Neural progenitor cell (in vitro differentiated cells): ENCODE measurements at regions not wholly inside any gene's neighbourhood (a gene's known extent, or its start where the extent isn't known, plus 50 kb on each side); places are given as distances from the start of the nearest gene placed in this dataset.

Experiments used
- DNase-seq: peaks from one replicate; pipeline ENCODE4 v3.0.0-alpha.2; 2016; ENCODE audit warnings: low spot score
- H2AFZ ChIP-seq: fragments of 200-600 bp; sonication (generic); replicated peaks from 2 replicates; pipeline ENCODE4 v1.6.1; 2016; ENCODE audit warnings: antibody characterized with exemption
- H3F3A ChIP-seq: fragments of 200-600 bp; sonication (generic); 2 replicates; pipeline ENCODE4 v1.6.1; 2016; ENCODE audit warnings: antibody characterized with exemption, low read depth
- H3K27ac ChIP-seq: fragments of 200-600 bp; sonication (generic); 2 replicates; pipeline ENCODE4 v1.5.1; 2016; ENCODE audit warnings: mild to moderate bottlenecking
- H3K27me3 ChIP-seq: fragments of 200-600 bp; sonication (generic); 2 replicates; pipeline ENCODE4 v1.6.1; 2016; ENCODE audit warnings: mild to moderate bottlenecking, moderate library complexity
- H3K36me3 ChIP-seq: fragments of 200-600 bp; sonication (generic); 2 replicates; pipeline ENCODE4 v1.5.1; 2016
- H3K4me1 ChIP-seq: fragments of 200-600 bp; sonication (generic); 2 replicates; pipeline ENCODE4 v1.6.1; 2016; ENCODE audit warnings: mixed run types
- H3K4me2 ChIP-seq: fragments of 200-600 bp; sonication (generic); 2 replicates; pipeline ENCODE4 v1.6.1; 2016
- H3K4me3 ChIP-seq: fragments of 200-600 bp; sonication (generic); 2 replicates; pipeline ENCODE4 v1.5.1; 2016
- H3K79me2 ChIP-seq: fragments of 200-600 bp; sonication (generic); 2 replicates; pipeline ENCODE4 v1.6.1; 2016; ENCODE audit warnings: low read depth
- H3K9ac ChIP-seq: fragments of 200-600 bp; sonication (generic); 2 replicates; pipeline ENCODE4 v1.6.1; 2016
- H3K9me3 ChIP-seq: fragments of 200-600 bp; sonication (generic); 2 replicates; pipeline ENCODE4 v1.5.1; 2016; ENCODE audit warnings: low read depth
- H4K20me1 ChIP-seq: fragments of 200-600 bp; sonication (generic); 2 replicates; pipeline ENCODE4 v1.6.1; 2016; ENCODE audit warnings: low read depth
- H3K27ac Mint-ChIP-seq: 3 replicates; pipeline ENCODE4 v1.8.0; 2021; ENCODE audit warnings: mixed read lengths
- H3K27me3 Mint-ChIP-seq: 2 replicates; pipeline ENCODE4 v1.8.0; 2022; ENCODE audit warnings: low read depth, mild to moderate bottlenecking, inconsistent platforms, moderate library complexity, mixed read lengths; ENCODE audit not compliant: insufficient read depth
- H3K36me3 Mint-ChIP-seq: 3 replicates; pipeline ENCODE4 v1.8.0; 2021; ENCODE audit warnings: mixed read lengths
- H3K4me1 Mint-ChIP-seq: 3 replicates; pipeline ENCODE4 v1.8.0; 2021; ENCODE audit warnings: mixed read lengths
- H3K4me3 Mint-ChIP-seq: 3 replicates; pipeline ENCODE4 v1.8.0; 2021; ENCODE audit warnings: mild to moderate bottlenecking, moderate library complexity, mixed read lengths
- H3K9me3 Mint-ChIP-seq: 3 replicates; pipeline ENCODE4 v1.8.0; 2020; ENCODE audit warnings: mixed read lengths
- EZH2 ChIP-seq: fragments of 200-600 bp; sonication (generic); IDR thresholded peaks from 2 replicates; pipeline ENCODE4 v1.6.1; 2017; ENCODE audit warnings: antibody characterized with exemption, mild to moderate bottlenecking, moderate library complexity
- EZH2phosphoT487 ChIP-seq: fragments of 200-600 bp; sonication (generic); IDR thresholded peaks from 2 replicates; pipeline ENCODE4 v1.6.1; 2017; ENCODE audit warnings: antibody characterized with exemption
- TF ChIP-seq, protein P1 (sequence below): fragments of 200-600 bp; sonication (generic); IDR thresholded peaks from 2 replicates; pipeline ENCODE4 v1.5.1; 2017; ENCODE audit warnings: antibody characterized with exemption, mild to moderate bottlenecking

DNA sequence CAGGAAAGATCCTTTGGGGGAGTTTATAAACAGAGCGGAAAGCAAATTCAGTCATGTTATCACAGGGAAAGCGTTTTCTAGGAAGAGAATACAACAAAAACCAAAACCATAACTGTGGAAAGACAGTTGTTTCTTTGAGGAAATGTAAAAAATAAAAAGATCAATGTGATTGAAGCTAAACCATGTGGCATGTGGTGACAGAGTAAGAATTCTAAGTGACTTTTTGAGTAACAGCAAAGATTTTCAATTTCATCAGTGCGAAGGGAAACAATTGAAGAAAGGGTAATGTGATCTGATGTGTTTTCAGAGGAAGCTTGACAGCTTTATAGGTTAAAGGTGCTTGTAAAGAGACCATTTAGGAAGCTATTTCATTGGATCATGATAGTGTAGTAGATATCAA is 575.9 kb upstream of the CHORDC1 start:
- no peaks in the 10 kb centered on the region for H3K36me3 ChIP-seq
- H3K79me2 ChIP-seq: no peaks in the 10 kb centered on the region
- no peaks in the 10 kb centered on the region for H3K27me3 ChIP-seq
- no peak overlapping the region for H3K4me2 ChIP-seq
- peaks cover 7% of the 10 kb centered on the region for H3K4me1 Mint-ChIP-seq
- peaks cover 34% of the 10 kb centered on the region for H3K4me1 ChIP-seq
- no peak overlapping the region for H3K27ac ChIP-seq
- no peak overlapping the region for H3K27ac Mint-ChIP-seq
- H3F3A ChIP-seq: peaks cover 12% of the 10 kb centered on the region
- H3K9me3 Mint-ChIP-seq: no peaks in the 10 kb centered on the region
- no peak overlapping the region for H3K9ac ChIP-seq
- no peaks in the 10 kb centered on the region for H4K20me1 ChIP-seq
- H3K36me3 Mint-ChIP-seq: no peaks in the 10 kb centered on the region
- H3K4me3 ChIP-seq: no peak overlapping the region
- H3K9me3 ChIP-seq: no peaks in the 10 kb centered on the region
- H3K4me3 Mint-ChIP-seq: no peak overlapping the region
- no peak for TF ChIP-seq EZH2phosphoT487
- TF ChIP-seq, protein P1, sequence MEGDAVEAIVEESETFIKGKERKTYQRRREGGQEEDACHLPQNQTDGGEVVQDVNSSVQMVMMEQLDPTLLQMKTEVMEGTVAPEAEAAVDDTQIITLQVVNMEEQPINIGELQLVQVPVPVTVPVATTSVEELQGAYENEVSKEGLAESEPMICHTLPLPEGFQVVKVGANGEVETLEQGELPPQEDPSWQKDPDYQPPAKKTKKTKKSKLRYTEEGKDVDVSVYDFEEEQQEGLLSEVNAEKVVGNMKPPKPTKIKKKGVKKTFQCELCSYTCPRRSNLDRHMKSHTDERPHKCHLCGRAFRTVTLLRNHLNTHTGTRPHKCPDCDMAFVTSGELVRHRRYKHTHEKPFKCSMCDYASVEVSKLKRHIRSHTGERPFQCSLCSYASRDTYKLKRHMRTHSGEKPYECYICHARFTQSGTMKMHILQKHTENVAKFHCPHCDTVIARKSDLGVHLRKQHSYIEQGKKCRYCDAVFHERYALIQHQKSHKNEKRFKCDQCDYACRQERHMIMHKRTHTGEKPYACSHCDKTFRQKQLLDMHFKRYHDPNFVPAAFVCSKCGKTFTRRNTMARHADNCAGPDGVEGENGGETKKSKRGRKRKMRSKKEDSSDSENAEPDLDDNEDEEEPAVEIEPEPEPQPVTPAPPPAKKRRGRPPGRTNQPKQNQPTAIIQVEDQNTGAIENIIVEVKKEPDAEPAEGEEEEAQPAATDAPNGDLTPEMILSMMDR: no peak
- TF ChIP-seq EZH2: no peak
- H2AFZ ChIP-seq: peak overlapping the region; percentile 1
- no peaks in the 10 kb centered on the region for H3K27me3 Mint-ChIP-seq
- no peak for DNase-seq

DNA sequence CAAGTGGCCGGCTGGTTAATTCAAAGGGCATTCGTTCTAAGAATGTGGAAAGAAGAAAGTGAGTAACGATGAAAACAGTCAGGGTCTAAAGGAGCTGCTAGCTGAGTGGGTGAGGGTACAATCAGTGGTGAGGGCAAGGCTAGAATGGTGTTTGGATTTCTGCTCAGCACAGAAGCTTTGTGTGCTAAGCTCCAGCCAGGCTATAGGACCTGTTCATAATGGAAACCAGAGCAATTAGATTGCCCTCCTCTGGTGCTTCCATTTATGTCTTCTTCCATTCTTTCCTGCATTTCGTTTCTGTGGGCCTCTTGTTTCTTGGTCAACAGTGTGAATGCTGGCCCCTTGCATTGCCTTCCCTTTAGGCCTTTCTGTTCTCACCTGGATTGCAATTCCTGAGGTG is 572.9 kb upstream of the CHORDC1 start:
- Mint-ChIP-seq H3K27me3 (no peaks in the 10 kb centered on the region), H3K27ac (no peak overlapping the region), H3K9me3 (no peaks in the 10 kb centered on the region), H3K4me3 (no peak overlapping the region), H3K36me3 (no peaks in the 10 kb centered on the region), H3K4me1 (peaks cover 3% of the 10 kb centered on the region)
- peak overlapping the region; percentile 12 for H3K4me2 ChIP-seq
- H2AFZ ChIP-seq: no peak overlapping the region
- peak; percentile 65 for DNase-seq
- H3K9ac ChIP-seq: no peak overlapping the region
- H3K36me3 ChIP-seq: no peaks in the 10 kb centered on the region
- H4K20me1 ChIP-seq: no peaks in the 10 kb centered on the region
- H3K79me2 ChIP-seq: no peaks in the 10 kb centered on the region
- H3K27ac ChIP-seq: peak overlapping the region; percentile 23
- no peaks in the 10 kb centered on the region for H3K27me3 ChIP-seq
- H3F3A ChIP-seq: peaks cover 12% of the 10 kb centered on the region
- H3K4me3 ChIP-seq: no peak overlapping the region
- peaks cover 22% of the 10 kb centered on the region for H3K4me1 ChIP-seq
- H3K9me3 ChIP-seq: no peaks in the 10 kb centered on the region
- TF ChIP-seq, protein P1: no peak
- TF ChIP-seq EZH2phosphoT487: no peak
- no peak for TF ChIP-seq EZH2

DNA sequence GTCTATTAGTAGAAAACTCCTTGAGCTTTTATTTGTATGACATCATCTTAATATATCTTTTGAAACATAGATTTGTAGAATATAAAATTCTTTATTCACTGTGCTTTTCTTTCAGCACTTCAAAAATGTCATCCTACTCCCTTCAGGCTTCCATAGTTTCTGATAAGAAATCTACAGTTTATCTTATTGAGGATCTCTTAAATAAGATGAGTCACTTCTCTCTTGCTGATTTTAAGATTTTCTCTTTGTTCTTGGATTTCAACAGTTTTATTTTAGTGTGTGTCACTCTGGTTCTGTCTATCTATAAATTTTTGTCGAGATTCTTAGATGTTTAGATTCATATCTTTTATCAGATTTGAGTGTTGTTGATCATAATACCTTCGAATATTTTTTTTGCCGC is 566.1 kb upstream of the CHORDC1 start:
- Histone ChIP-seq H3K4me3 (no peak overlapping the region), H3K36me3 (no peaks in the 10 kb centered on the region), H2AFZ (no peak overlapping the region), H3K9me3 (no peaks in the 10 kb centered on the region), H4K20me1 (no peaks in the 10 kb centered on the region), H3K79me2 (no peaks in the 10 kb centered on the region), H3F3A (no peaks in the 10 kb centered on the region), H3K9ac (no peak overlapping the region), H3K4me2 (no peak overlapping the region), H3K27ac (no peak overlapping the region), H3K4me1 (no peaks in the 10 kb centered on the region), H3K27me3 (no peaks in the 10 kb centered on the region)
- H3K9me3 Mint-ChIP-seq: no peaks in the 10 kb centered on the region
- no peak overlapping the region for H3K4me3 Mint-ChIP-seq
- no peaks in the 10 kb centered on the region for H3K36me3 Mint-ChIP-seq
- no peaks in the 10 kb centered on the region for H3K4me1 Mint-ChIP-seq
- no peaks in the 10 kb centered on the region for H3K27me3 Mint-ChIP-seq
- DNase-seq: no peak
- H3K27ac Mint-ChIP-seq: no peak overlapping the region
- TF ChIP-seq, protein P1: no peak
- TF ChIP-seq EZH2phosphoT487 (no peak), EZH2 (no peak)
